Panc1 (cell line): ENCODE measurements at regions not wholly inside any gene's neighbourhood (a gene's known extent, or its start where the extent isn't known, plus 50 kb on each side); places are given as distances from the start of the nearest gene placed in this dataset.

Experiments used
- ATAC-seq: fragments of 200-7000 bp; cut with Tn5 transposase; 2 replicates; pipeline ENCODE4 v1.9.1; 2020; ENCODE audit warnings: mild to moderate bottlenecking, moderate library complexity
- BruUV-seq: library from RNA; stranded (reverse); fragments of 400-500 nt; replicated peaks from 2 replicates; lab custom pipeline; 2021; lab: Mats Ljungman, UMichigan
- CTCF ChIA-PET: fragments of 300-600 bp; sonication (Branson Sonifier 250); formaldehyde crosslinking; loops from one replicate; lab custom pipeline; 2022; ENCODE audit warnings: antibody characterized with exemption; lab: Charles Lee
- POLR2A ChIA-PET: fragments of 300-600 bp; sonication (Branson Sonifier 250); formaldehyde crosslinking; loops from one replicate; lab custom pipeline; 2022; ENCODE audit warnings: antibody characterized with exemption; lab: Charles Lee
- DNase-seq: peaks from one replicate; pipeline ENCODE4 v3.0.0-alpha.2; 2010; ENCODE audit warnings: low read depth, low spot score
- H3K27ac ChIP-seq: 2 replicates; pipeline ENCODE4 v1.5.1; 2011; ENCODE audit warnings: mild to moderate bottlenecking, low read length, inconsistent platforms
- H3K27me3 ChIP-seq: fragments of 200-500 bp; sonication (Bioruptor generic); 2 replicates; pipeline ENCODE4 v1.6.0; 2014; ENCODE audit warnings: low read length, inconsistent platforms; ENCODE audit not compliant: control insufficient read depth, insufficient read depth
- H3K36me3 ChIP-seq: fragments of 200-500 bp; sonication (Bioruptor generic); 2 replicates; pipeline ENCODE4 v1.5.1; 2014; ENCODE audit warnings: inconsistent platforms, mild to moderate bottlenecking, low read length, moderate library complexity; ENCODE audit not compliant: control insufficient read depth, insufficient read depth
- H3K4me1 ChIP-seq: 2 replicates; pipeline ENCODE4 v1.5.1; 2011; ENCODE audit warnings: inconsistent platforms, mild to moderate bottlenecking, low read length, moderate library complexity; ENCODE audit not compliant: control insufficient read depth, insufficient read depth
- H3K4me3 ChIP-seq, 2 experiments: 2 replicates each; pipeline ENCODE4 v1.5.1; 2011 to 2012; ENCODE audit warnings: low read depth in 2 of 2, low read length in 2 of 2, mild to moderate bottlenecking in 2 of 2, inconsistent platforms in 1 of 2, moderate library complexity in 1 of 2
- H3K9me3 ChIP-seq: fragments of 200-500 bp; sonication (Bioruptor generic); 2 replicates; pipeline ENCODE4 v1.5.1; 2014; ENCODE audit warnings: low read depth, mild to moderate bottlenecking, inconsistent platforms, low read length, moderate library complexity; ENCODE audit not compliant: control insufficient read depth, insufficient read depth
- CTCF ChIP-seq: fragments of 450-650 bp; IDR thresholded peaks from 2 replicates; pipeline ENCODE4 v1.5.1; 2017; ENCODE audit warnings: mild to moderate bottlenecking
- POLR2AphosphoS5 ChIP-seq: IDR thresholded peaks from 2 replicates; pipeline ENCODE4 v1.6.1; 2012; ENCODE audit warnings: mild to moderate bottlenecking, low read depth, low read length, moderate library complexity
- SIN3A ChIP-seq: IDR thresholded peaks from 2 replicates; pipeline ENCODE4 v1.6.1; 2012; ENCODE audit warnings: low read depth, mild to moderate bottlenecking, low read length, moderate library complexity, borderline replicate concordance; ENCODE audit not compliant: insufficient read depth
- TCF7L2 ChIP-seq: IDR thresholded peaks from 2 replicates; pipeline ENCODE4 v1.6.1; 2011; ENCODE audit warnings: mild to moderate bottlenecking, low read depth, low read length, inconsistent platforms
- in situ Hi-C: cut with HindIII; loops from 2 replicates; pipeline ENCODE4 v1.10.0; 2016; ENCODE audit warnings: low sequenced_read_pairs, low pct_unique_long_range_greater_than_20kb
- intact Hi-C: fragments of 100-400 bp; cut with micrococcal nuclease; formaldehyde crosslinking; loops from one replicate; pipeline ENCODE4 v1.10.0; 2022; ENCODE audit not compliant: unreplicated experiment
- TF ChIP-seq, protein P1 (sequence below), 2 experiments: IDR thresholded peaks; 2 replicates each; pipeline ENCODE4 v1.6.1; 2011 to 2012; ENCODE audit warnings: low read depth in 2 of 2, control low read depth in 1 of 2, low read length in 1 of 2, mild to moderate bottlenecking in 1 of 2, moderate library complexity in 1 of 2; ENCODE audit not compliant: insufficient read depth in 1 of 2

GRCh38 chr1:194707074-194707473, 1520.7 kb upstream of the B3GALT2 start:
- Histone ChIP-seq H3K4me1 (no peaks in the 10 kb centered on the region), H3K27me3 (no peaks in the 10 kb centered on the region), H3K27ac (no peak overlapping the region), H3K4me3 (no peak overlapping the region), H3K36me3 (no peaks in the 10 kb centered on the region), H3K9me3 (no peaks in the 10 kb centered on the region)
- ATAC-seq (no peak), DNase-seq (no peak)
- no peak for TF ChIP-seq TCF7L2
- TF ChIP-seq POLR2AphosphoS5 = no peak
- no peak for TF ChIP-seq CTCF
- no peak for TF ChIP-seq SIN3A
- TF ChIP-seq, protein P1, sequence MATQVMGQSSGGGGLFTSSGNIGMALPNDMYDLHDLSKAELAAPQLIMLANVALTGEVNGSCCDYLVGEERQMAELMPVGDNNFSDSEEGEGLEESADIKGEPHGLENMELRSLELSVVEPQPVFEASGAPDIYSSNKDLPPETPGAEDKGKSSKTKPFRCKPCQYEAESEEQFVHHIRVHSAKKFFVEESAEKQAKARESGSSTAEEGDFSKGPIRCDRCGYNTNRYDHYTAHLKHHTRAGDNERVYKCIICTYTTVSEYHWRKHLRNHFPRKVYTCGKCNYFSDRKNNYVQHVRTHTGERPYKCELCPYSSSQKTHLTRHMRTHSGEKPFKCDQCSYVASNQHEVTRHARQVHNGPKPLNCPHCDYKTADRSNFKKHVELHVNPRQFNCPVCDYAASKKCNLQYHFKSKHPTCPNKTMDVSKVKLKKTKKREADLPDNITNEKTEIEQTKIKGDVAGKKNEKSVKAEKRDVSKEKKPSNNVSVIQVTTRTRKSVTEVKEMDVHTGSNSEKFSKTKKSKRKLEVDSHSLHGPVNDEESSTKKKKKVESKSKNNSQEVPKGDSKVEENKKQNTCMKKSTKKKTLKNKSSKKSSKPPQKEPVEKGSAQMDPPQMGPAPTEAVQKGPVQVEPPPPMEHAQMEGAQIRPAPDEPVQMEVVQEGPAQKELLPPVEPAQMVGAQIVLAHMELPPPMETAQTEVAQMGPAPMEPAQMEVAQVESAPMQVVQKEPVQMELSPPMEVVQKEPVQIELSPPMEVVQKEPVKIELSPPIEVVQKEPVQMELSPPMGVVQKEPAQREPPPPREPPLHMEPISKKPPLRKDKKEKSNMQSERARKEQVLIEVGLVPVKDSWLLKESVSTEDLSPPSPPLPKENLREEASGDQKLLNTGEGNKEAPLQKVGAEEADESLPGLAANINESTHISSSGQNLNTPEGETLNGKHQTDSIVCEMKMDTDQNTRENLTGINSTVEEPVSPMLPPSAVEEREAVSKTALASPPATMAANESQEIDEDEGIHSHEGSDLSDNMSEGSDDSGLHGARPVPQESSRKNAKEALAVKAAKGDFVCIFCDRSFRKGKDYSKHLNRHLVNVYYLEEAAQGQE (IDR thresholded peaks at IDR 0.05; ENCODE audit: insufficient read depth in 1 of 2, low read depth in 2 of 2, low read length in 1 of 2) = no peak
- in situ Hi-C loops (no loop called here), intact Hi-C loops (no loop called here)
- ChIA-PET POLR2A (no interaction called here), CTCF (no interaction called here)
- no TSS peak for BruUV-seq

GRCh38 chr1:194705123-194705854, 1518.9 kb upstream of the B3GALT2 start:
- TF ChIP-seq POLR2AphosphoS5 (no peak), TCF7L2 (no peak), SIN3A (no peak), CTCF (no peak)
- TF ChIP-seq, protein P1 (IDR thresholded peaks at IDR 0.05; ENCODE audit: insufficient read depth in 1 of 2, low read depth in 2 of 2, low read length in 1 of 2) = no peak
- ATAC-seq (no peak), DNase-seq (no peak)
- H3K27ac ChIP-seq = no peak overlapping the region
- ChIA-PET POLR2A (no interaction called here), CTCF (no interaction called here)
- no peaks in the 10 kb centered on the region for H3K4me1 ChIP-seq
- BruUV-seq = no TSS peak
- H3K36me3 ChIP-seq = no peaks in the 10 kb centered on the region
- H3K4me3 ChIP-seq = no peak overlapping the region
- in situ Hi-C loops (no loop called here), intact Hi-C loops (no loop called here)
- H3K9me3 ChIP-seq = no peaks in the 10 kb centered on the region
- H3K27me3 ChIP-seq = no peaks in the 10 kb centered on the region
